Liver (tissue), 8 donors: ENCODE measurements at regions not wholly inside any gene's neighbourhood (a gene's known extent, or its start where the extent isn't known, plus 50 kb on each side); places are given as distances from the start of the nearest gene placed in this dataset.

ENCODE experiments used
- DNase-seq: peaks from one replicate; pipeline ENCODE4 v3.0.0-alpha.2; 2017; ENCODE audit warnings: low spot score
- H3K27ac ChIP-seq, 2 donors: one replicate each; pipeline ENCODE4 v1.7.0; 2013; ENCODE audit warnings: inconsistent platforms in 2 of 2, low read length in 2 of 2, control low read depth in 1 of 2, low read depth in 1 of 2, mild to moderate bottlenecking in 1 of 2
- H3K27me3 ChIP-seq, 4 donors: one replicate each; pipeline versions ENCODE4 v1.6.1 to v1.7.0; 2013; ENCODE audit warnings: low read length in 3 of 4, inconsistent platforms in 1 of 4, mild to moderate bottlenecking in 1 of 4, moderate library complexity in 1 of 4; ENCODE audit not compliant: control insufficient read depth in 4 of 4, insufficient read depth in 4 of 4
- H3K36me3 ChIP-seq, 4 donors: one replicate each; pipeline versions ENCODE4 v1.6.1 to v1.7.0; 2013; ENCODE audit warnings: low read length in 3 of 4, mild to moderate bottlenecking in 3 of 4, low read depth in 1 of 4, moderate library complexity in 1 of 4; ENCODE audit not compliant: control insufficient read depth in 4 of 4, insufficient read depth in 3 of 4
- H3K4me1 ChIP-seq, 4 donors: one replicate each; pipeline versions ENCODE4 v1.6.1 to v1.7.0; 2013; ENCODE audit warnings: low read length in 3 of 4, mild to moderate bottlenecking in 3 of 4, moderate library complexity in 1 of 4; ENCODE audit not compliant: control insufficient read depth in 4 of 4, insufficient read depth in 4 of 4
- H3K4me3 ChIP-seq, 3 donors: one replicate each; pipeline versions ENCODE4 v1.6.1 to v1.7.0; 2013; ENCODE audit warnings: low read length in 3 of 3, control low read depth in 1 of 3, low read depth in 1 of 3, mild to moderate bottlenecking in 1 of 3
- H3K9ac ChIP-seq, 2 donors: one replicate each; pipeline ENCODE4 v1.7.0; 2013; ENCODE audit warnings: low read length in 2 of 2, mild to moderate bottlenecking in 2 of 2, moderate library complexity in 2 of 2, control low read depth in 1 of 2, low read depth in 1 of 2
- H3K9me3 ChIP-seq, 4 donors: one replicate each; pipeline versions ENCODE4 v1.6.1 to v1.7.0; 2013; ENCODE audit warnings: low read length in 3 of 4; ENCODE audit not compliant: control insufficient read depth in 4 of 4
- ATF3 ChIP-seq: IDR thresholded peaks from 2 replicates; pipeline ENCODE4 v1.6.1; 2016; ENCODE audit warnings: antibody characterized with exemption
- FOXA1 ChIP-seq: IDR thresholded peaks from 2 replicates; pipeline ENCODE4 v1.6.1; 2016; ENCODE audit warnings: antibody characterized with exemption
- FOXA2 ChIP-seq: IDR thresholded peaks from 2 replicates; pipeline ENCODE4 v1.6.1; 2016; ENCODE audit warnings: antibody characterized with exemption
- GABPA ChIP-seq, 2 donors: IDR thresholded peaks in 1 of 2; conservative IDR thresholded peaks in 1 of 2; 2 replicates each; pipeline ENCODE4 v1.6.1; 2016; ENCODE audit warnings: antibody characterized with exemption in 2 of 2, mild to moderate bottlenecking in 1 of 2, moderate library complexity in 1 of 2
- HNF4A ChIP-seq, 2 donors: conservative IDR thresholded peaks; 2 replicates each; pipeline ENCODE4 v1.6.1; 2016; ENCODE audit warnings: antibody characterized with exemption in 2 of 2, mild to moderate bottlenecking in 2 of 2
- HNF4G ChIP-seq: IDR thresholded peaks from 2 replicates; pipeline ENCODE4 v1.6.1; 2016; ENCODE audit warnings: antibody characterized with exemption
- JUND ChIP-seq, 2 donors: IDR thresholded peaks; 2 replicates each; pipeline ENCODE4 v1.6.1; 2016; ENCODE audit warnings: antibody characterized with exemption in 2 of 2
- MAX ChIP-seq: IDR thresholded peaks from 2 replicates; pipeline ENCODE4 v1.6.1; 2016; ENCODE audit warnings: antibody characterized with exemption
- NR2F2 ChIP-seq: IDR thresholded peaks from 2 replicates; pipeline ENCODE4 v1.6.1; 2016; ENCODE audit warnings: antibody characterized with exemption
- RAD21 ChIP-seq, 2 donors: IDR thresholded peaks; 2 replicates each; pipeline ENCODE4 v1.6.1; 2016; ENCODE audit warnings: antibody characterized with exemption in 2 of 2, mild to moderate bottlenecking in 2 of 2
- REST ChIP-seq: IDR thresholded peaks from 2 replicates; pipeline ENCODE4 v1.6.1; 2016; ENCODE audit warnings: antibody characterized with exemption, mild to moderate bottlenecking
- RXRA ChIP-seq, 2 donors: IDR thresholded peaks; 2 replicates each; pipeline ENCODE4 v1.6.1; 2017 to 2018; ENCODE audit warnings: antibody characterized with exemption in 2 of 2, mild to moderate bottlenecking in 1 of 2
- SP1 ChIP-seq: IDR thresholded peaks from 2 replicates; pipeline ENCODE4 v1.6.1; 2018; ENCODE audit warnings: antibody characterized with exemption, mild to moderate bottlenecking
- TAF1 ChIP-seq: conservative IDR thresholded peaks from 2 replicates; pipeline ENCODE4 v1.6.1; 2016; ENCODE audit warnings: antibody characterized with exemption, mild to moderate bottlenecking
- ZBTB33 ChIP-seq: IDR thresholded peaks from 2 replicates; pipeline ENCODE4 v1.6.1; 2016; ENCODE audit warnings: antibody characterized with exemption
- WGBS: extraction: QIAGEN DNeasy Blood & Tissue Kit; methylation state at CpG from one replicate; pipeline ENCODE4 v1.1.7; 2013; 5-methylcytosine and 5-hydroxymethylcytosine counted together
- TF ChIP-seq, protein P1 (sequence below): fragments of 150-350 bp; IDR thresholded peaks from 2 replicates; pipeline ENCODE4 v1.5.1; 2017; ENCODE audit warnings: improper control_type of control experiment, low read depth, low read length; ENCODE audit not compliant: missing input control
- donor health status: healthy.
- donor health status: healthy.
- donor health status: healthy.
- donor health status: healthy.
- donor health status: healthy.

- Histone ChIP-seq H3K4me1 (no peaks in the 10 kb centered on the region), H3K27ac (no peak overlapping the region), H3K27me3 (no peaks in the 10 kb centered on the region), H3K9ac (no peak overlapping the region), H3K4me3 (no peak overlapping the region), H3K36me3 (no peaks in the 10 kb centered on the region), H3K9me3 (no peaks in the 10 kb centered on the region)
- 64% methylated on average over 5 of the region's 5 CpGs for WGBS
- no peak for DNase-seq
- TF ChIP-seq FOXA1 (no peak), RAD21 (IDR thresholded peaks at IDR 0.05) (no peak), HNF4A (conservative IDR thresholded peaks at IDR 0.05) (no peak), ATF3 (no peak), FOXA2 (no peak), TAF1 (no peak), GABPA (IDR thresholded peaks at IDR 0.05 in 1 of 2, conservative IDR thresholded peaks at IDR 0.05 in 1 of 2) (no peak), HNF4G (no peak), MAX (no peak), ZBTB33 (no peak), REST (no peak), RXRA (IDR thresholded peaks at IDR 0.05) (no peak), SP1 (no peak), NR2F2 (no peak), JUND (IDR thresholded peaks at IDR 0.05) (no peak)
- TF ChIP-seq, protein P1, sequence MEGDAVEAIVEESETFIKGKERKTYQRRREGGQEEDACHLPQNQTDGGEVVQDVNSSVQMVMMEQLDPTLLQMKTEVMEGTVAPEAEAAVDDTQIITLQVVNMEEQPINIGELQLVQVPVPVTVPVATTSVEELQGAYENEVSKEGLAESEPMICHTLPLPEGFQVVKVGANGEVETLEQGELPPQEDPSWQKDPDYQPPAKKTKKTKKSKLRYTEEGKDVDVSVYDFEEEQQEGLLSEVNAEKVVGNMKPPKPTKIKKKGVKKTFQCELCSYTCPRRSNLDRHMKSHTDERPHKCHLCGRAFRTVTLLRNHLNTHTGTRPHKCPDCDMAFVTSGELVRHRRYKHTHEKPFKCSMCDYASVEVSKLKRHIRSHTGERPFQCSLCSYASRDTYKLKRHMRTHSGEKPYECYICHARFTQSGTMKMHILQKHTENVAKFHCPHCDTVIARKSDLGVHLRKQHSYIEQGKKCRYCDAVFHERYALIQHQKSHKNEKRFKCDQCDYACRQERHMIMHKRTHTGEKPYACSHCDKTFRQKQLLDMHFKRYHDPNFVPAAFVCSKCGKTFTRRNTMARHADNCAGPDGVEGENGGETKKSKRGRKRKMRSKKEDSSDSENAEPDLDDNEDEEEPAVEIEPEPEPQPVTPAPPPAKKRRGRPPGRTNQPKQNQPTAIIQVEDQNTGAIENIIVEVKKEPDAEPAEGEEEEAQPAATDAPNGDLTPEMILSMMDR = no peak
Measured at GRCh38 chr5:74240783-74241750, 399.5 kb downstream of the ENC1 start.
